ENCODE measurements at regions not wholly inside any gene's neighbourhood (a gene's known extent, or its start where the extent isn't known, plus 50 kb on each side); places are given as distances from the start of the nearest gene placed in this dataset.

GRCh38 chr6:147081076-147081609 is 123.1 kb upstream of the STXBP5 start:
- TF ChIP-seq CTCF (IDR thresholded peaks at IDR 0.05) (no peak), EP300 (IDR thresholded peaks at IDR 0.05) (no peak), POLR2AphosphoS5 (IDR thresholded peaks at IDR 0.05) (no peak), POLR2A (IDR thresholded peaks at IDR 0.05; ENCODE audit: low read depth) (no peak)
